H1 (cell line): ENCODE measurements at regions not wholly inside any gene's neighbourhood (a gene's known extent, or its start where the extent isn't known, plus 50 kb on each side); places are given as distances from the start of the nearest gene placed in this dataset.

Experiments
- BACH1 ChIP-seq: IDR thresholded peaks from 2 replicates; pipeline ENCODE4 v1.6.1; 2012; ENCODE audit warnings: low read length, improper control_type of control experiment
- JUN ChIP-seq: IDR thresholded peaks from 2 replicates; pipeline ENCODE4 v1.6.1; 2011; ENCODE audit warnings: low read depth, mild to moderate bottlenecking, improper control_type of control experiment, low read length
- POLR2AphosphoS5 ChIP-seq: IDR thresholded peaks from 2 replicates; pipeline ENCODE4 v1.6.1; 2011; ENCODE audit warnings: low read depth, low read length
- YY1 ChIP-seq: IDR thresholded peaks from 2 replicates; pipeline ENCODE4 v1.6.1; 2011; ENCODE audit warnings: low read depth, mild to moderate bottlenecking, low read length

DNA sequence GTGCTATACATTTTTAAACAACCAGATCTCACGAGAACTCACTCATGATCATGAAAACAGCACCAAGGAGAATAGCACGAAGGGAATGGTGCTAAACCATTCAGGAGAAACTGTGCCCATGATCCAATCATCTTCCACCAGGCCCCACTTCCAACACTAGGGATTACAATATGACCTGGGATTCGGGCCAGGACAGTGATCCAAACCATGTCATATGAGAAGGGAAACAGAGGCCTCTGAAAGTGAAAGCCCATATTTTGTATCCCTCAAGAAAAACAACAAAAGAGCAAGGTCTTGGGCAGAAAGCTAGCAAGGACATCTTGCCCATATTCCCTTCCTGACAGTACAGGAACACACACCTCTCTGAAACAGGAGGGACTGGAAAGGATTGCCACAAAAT, 163.9 kb upstream of the VASH1 start (continued):
- TF ChIP-seq POLR2AphosphoS5: no peak
- no peak for TF ChIP-seq BACH1
- TF ChIP-seq YY1: no peak
- TF ChIP-seq JUN: no peak
